COR-L47 (cell line): ENCODE measurements at regions not wholly inside any gene's neighbourhood (a gene's known extent, or its start where the extent isn't known, plus 50 kb on each side); places are given as distances from the start of the nearest gene placed in this dataset.

Source experiments
- DNase-seq: peaks from one replicate; lab custom pipeline; 2025; lab: John Stamatoyannopoulos, UW

- DNase-seq = no peak
Observed at GRCh38 chr12:82040987-82041743, 282.0 kb upstream of the PPFIA2 start.

- DNase-seq = no peak
Observed at GRCh38 chr12:82034769-82035168, 275.6 kb upstream of the PPFIA2 start.

- DNase-seq = no peak
Observed at GRCh38 chr12:82029936-82030335, 270.8 kb upstream of the PPFIA2 start.

- DNase-seq = no peak
Observed at GRCh38 chr12:82028772-82029171, 269.6 kb upstream of the PPFIA2 start.

GRCh38 chr12:82027612-82028011, 268.5 kb upstream of the PPFIA2 start:
- DNase-seq = no peak

- no peak for DNase-seq
Observed at GRCh38 chr12:82025462-82025861, 266.3 kb upstream of the PPFIA2 start.

- DNase-seq = no peak
Observed at GRCh38 chr12:82019533-82019932, 260.4 kb upstream of the PPFIA2 start.

- DNase-seq = no peak
Observed at GRCh38 chr12:82015623-82016347, 256.6 kb upstream of the PPFIA2 start.

GRCh38 chr12:82012176-82012575, 253.0 kb upstream of the PPFIA2 start:
- DNase-seq = no peak

- no peak for DNase-seq
Observed at GRCh38 chr12:82009524-82009923, 250.4 kb upstream of the PPFIA2 start.

- peak; percentile 89 for DNase-seq
Observed at GRCh38 chr12:82008251-82008650, 249.1 kb upstream of the PPFIA2 start.

GRCh38 chr12:81998761-81999378, 239.7 kb upstream of the PPFIA2 start:
- DNase-seq = no peak

GRCh38 chr12:81992461-81992860, 233.3 kb upstream of the PPFIA2 start:
- DNase-seq = peak; percentile 20

GRCh38 chr12:81991868-81992267, 232.7 kb upstream of the PPFIA2 start:
- DNase-seq = no peak

- DNase-seq = no peak
Observed at GRCh38 chr12:81988362-81988761, 229.2 kb upstream of the PPFIA2 start.

- no peak for DNase-seq
Observed at GRCh38 chr12:81987371-81987770, 228.2 kb upstream of the PPFIA2 start.

- no peak for DNase-seq
Observed at GRCh38 chr12:81976661-81977060, 217.5 kb upstream of the PPFIA2 start.

- DNase-seq = no peak
Observed at GRCh38 chr12:81974762-81975161, 215.6 kb upstream of the PPFIA2 start.

GRCh38 chr12:81968421-81968820, 209.3 kb upstream of the PPFIA2 start:
- DNase-seq = no peak

GRCh38 chr12:81963636-81964035, 204.5 kb upstream of the PPFIA2 start:
- no peak for DNase-seq

GRCh38 chr12:81963026-81963425, 203.9 kb upstream of the PPFIA2 start:
- DNase-seq = no peak

GRCh38 chr12:81962126-81962856, 203.1 kb upstream of the PPFIA2 start:
- no peak for DNase-seq
